RWPE2 (cell line): ENCODE measurements at regions not wholly inside any gene's neighbourhood (a gene's known extent, or its start where the extent isn't known, plus 50 kb on each side); places are given as distances from the start of the nearest gene placed in this dataset.

Experiments used
- ATAC-seq: fragments of 200-7000 bp; cut with Tn5 transposase; 3 replicates; pipeline ENCODE4 v1.9.1; 2021; ENCODE audit warnings: low read depth
- DNase-seq: peaks from one replicate; pipeline ENCODE4 v3.0.0-alpha.2; 2020; ENCODE audit warnings: low spot score
- H3K27ac ChIP-seq: fragments of 450-650 bp; 2 replicates; pipeline ENCODE4 v1.5.1; 2017; ENCODE audit warnings: mild to moderate bottlenecking; ENCODE audit not compliant: poor library complexity, severe bottlenecking
- H3K27me3 ChIP-seq: fragments of 250-450 bp; sonication (Bioruptor Pico); 2 replicates; pipeline ENCODE4 v1.5.1; 2021; ENCODE audit warnings: mild to moderate bottlenecking, moderate library complexity; ENCODE audit not compliant: insufficient read depth, poor library complexity, severe bottlenecking
- H3K36me3 ChIP-seq: fragments of 250-450 bp; sonication (Bioruptor Pico); 2 replicates; pipeline ENCODE4 v1.5.1; 2020; ENCODE audit warnings: low read depth, mild to moderate bottlenecking, moderate library complexity
- H3K4me1 ChIP-seq: fragments of 250-450 bp; sonication (Bioruptor Pico); 2 replicates; pipeline ENCODE4 v1.5.1; 2021; ENCODE audit warnings: mild to moderate bottlenecking, moderate library complexity; ENCODE audit not compliant: insufficient read depth, poor library complexity, severe bottlenecking
- H3K4me3 ChIP-seq: fragments of 250-450 bp; sonication (Bioruptor Pico); 2 replicates; pipeline ENCODE4 v1.5.1; 2021; ENCODE audit warnings: mild to moderate bottlenecking, moderate library complexity; ENCODE audit not compliant: severe bottlenecking
- H3K9me3 ChIP-seq: fragments of 250-450 bp; sonication (Bioruptor Pico); 2 replicates; pipeline ENCODE4 v1.5.1; 2021; ENCODE audit warnings: mild to moderate bottlenecking, moderate library complexity; ENCODE audit not compliant: severe bottlenecking
- TF ChIP-seq, protein P1 (sequence below): fragments of 450-650 bp; IDR thresholded peaks from one replicate; pipeline ENCODE4 v1.5.1; 2017; ENCODE audit warnings: mild to moderate bottlenecking, moderate library complexity; ENCODE audit not compliant: poor library complexity, severe bottlenecking

DNA sequence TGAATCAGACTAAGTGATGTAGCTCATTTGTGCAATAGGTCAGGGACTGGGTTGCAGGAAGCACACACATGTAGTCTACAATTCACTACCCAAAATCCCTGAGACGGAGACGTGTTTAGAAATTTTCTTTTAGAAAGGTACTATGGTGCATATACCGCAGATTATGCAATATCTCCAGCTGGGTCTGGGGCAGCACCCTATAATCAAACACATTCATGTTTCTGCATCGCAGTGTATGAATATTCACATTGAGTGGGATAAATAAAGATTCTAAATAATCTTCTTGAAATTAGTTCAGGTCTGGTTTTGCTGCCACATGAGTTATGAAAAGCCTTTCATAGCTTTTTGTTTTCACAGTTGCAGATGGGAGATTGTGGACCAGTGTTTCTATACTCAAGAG lies 395.7 kb upstream of the FANCL start:
- Histone ChIP-seq H3K36me3 (no peaks in the 10 kb centered on the region), H3K27ac (no peak overlapping the region), H3K27me3 (no peaks in the 10 kb centered on the region), H3K4me3 (no peak overlapping the region), H3K4me1 (peaks cover 32% of the 10 kb centered on the region), H3K9me3 (no peaks in the 10 kb centered on the region)
- TF ChIP-seq, protein P1, sequence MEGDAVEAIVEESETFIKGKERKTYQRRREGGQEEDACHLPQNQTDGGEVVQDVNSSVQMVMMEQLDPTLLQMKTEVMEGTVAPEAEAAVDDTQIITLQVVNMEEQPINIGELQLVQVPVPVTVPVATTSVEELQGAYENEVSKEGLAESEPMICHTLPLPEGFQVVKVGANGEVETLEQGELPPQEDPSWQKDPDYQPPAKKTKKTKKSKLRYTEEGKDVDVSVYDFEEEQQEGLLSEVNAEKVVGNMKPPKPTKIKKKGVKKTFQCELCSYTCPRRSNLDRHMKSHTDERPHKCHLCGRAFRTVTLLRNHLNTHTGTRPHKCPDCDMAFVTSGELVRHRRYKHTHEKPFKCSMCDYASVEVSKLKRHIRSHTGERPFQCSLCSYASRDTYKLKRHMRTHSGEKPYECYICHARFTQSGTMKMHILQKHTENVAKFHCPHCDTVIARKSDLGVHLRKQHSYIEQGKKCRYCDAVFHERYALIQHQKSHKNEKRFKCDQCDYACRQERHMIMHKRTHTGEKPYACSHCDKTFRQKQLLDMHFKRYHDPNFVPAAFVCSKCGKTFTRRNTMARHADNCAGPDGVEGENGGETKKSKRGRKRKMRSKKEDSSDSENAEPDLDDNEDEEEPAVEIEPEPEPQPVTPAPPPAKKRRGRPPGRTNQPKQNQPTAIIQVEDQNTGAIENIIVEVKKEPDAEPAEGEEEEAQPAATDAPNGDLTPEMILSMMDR: no peak
- ATAC-seq (no peak), DNase-seq (no peak)

DNA sequence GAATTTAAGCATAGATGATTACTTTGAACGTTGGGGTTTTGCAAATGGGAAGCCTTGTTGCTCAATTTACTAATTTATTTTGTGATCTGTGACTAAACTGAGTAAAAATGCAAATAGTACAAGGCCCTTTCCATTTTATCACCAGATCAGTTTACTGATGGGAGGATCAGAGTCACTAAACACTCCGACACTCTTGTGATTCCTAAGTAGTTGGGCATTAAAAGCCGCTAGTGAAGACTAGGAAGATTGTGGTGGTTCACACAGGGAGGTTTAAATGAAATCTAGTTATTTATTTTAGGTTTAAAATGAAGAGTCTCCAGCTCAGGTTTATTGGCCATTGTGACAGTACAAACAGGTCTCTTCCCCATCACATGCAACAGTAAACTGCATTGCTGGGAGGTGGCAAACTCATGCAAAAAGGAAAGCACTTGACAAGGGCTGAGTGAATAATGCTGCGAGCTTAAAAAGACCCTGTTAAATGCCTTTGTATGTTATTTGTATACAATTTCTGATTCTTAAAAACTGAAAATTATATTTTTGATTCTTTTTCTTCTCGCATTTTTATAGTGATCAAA lies 394.8 kb upstream of the FANCL start:
- Histone ChIP-seq H3K27me3 (no peaks in the 10 kb centered on the region), H3K36me3 (no peaks in the 10 kb centered on the region), H3K9me3 (no peaks in the 10 kb centered on the region), H3K4me1 (peaks cover 32% of the 10 kb centered on the region), H3K27ac (peak overlapping the region; percentile 80), H3K4me3 (no peak overlapping the region)
- ATAC-seq (no peak), DNase-seq (no peak)
- TF ChIP-seq, protein P1: no peak

DNA sequence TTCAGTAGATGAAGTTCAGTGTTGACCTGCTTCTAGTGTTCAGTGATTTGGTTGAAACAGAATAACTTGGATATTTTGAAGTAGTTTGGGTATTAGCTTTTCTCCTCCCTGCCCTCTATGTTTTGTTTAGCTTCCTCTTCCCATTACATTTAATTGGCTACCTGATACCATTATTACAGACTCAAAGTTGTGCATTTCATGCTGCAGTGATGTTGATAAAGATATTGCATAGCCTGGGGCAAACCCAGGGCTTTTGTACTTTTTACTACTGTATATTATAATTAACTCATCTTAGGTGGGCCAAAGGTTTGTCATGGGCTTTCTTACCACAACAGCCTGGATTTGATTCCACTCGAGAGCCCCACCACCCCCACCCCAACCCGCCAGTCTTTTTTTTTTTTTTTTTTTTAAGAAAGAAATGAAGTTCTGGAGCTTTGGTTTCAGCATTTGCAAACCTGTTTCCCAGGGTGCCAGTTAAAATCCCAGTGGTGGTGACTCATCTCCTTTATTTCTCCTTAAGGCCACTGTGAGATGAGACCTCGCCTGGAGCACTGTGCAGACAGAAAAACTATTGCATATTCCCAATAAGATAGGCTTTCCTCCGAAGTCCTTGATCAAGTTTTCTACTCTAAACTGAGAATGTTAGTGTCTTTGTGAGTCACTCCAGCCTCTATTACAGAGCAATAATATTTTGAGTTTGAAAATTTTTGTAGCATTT lies 393.7 kb upstream of the FANCL start:
- H3K27me3 ChIP-seq: no peaks in the 10 kb centered on the region
- no peaks in the 10 kb centered on the region for H3K36me3 ChIP-seq
- ATAC-seq: peak; percentile 60; the same call in 2 of the 3 replicates
- TF ChIP-seq, protein P1: no peak
- no peaks in the 10 kb centered on the region for H3K9me3 ChIP-seq
- DNase-seq: no peak
- peaks cover 33% of the 10 kb centered on the region for H3K4me1 ChIP-seq
- no peak overlapping the region for H3K4me3 ChIP-seq
- peak overlapping the region; percentile 80 for H3K27ac ChIP-seq

DNA sequence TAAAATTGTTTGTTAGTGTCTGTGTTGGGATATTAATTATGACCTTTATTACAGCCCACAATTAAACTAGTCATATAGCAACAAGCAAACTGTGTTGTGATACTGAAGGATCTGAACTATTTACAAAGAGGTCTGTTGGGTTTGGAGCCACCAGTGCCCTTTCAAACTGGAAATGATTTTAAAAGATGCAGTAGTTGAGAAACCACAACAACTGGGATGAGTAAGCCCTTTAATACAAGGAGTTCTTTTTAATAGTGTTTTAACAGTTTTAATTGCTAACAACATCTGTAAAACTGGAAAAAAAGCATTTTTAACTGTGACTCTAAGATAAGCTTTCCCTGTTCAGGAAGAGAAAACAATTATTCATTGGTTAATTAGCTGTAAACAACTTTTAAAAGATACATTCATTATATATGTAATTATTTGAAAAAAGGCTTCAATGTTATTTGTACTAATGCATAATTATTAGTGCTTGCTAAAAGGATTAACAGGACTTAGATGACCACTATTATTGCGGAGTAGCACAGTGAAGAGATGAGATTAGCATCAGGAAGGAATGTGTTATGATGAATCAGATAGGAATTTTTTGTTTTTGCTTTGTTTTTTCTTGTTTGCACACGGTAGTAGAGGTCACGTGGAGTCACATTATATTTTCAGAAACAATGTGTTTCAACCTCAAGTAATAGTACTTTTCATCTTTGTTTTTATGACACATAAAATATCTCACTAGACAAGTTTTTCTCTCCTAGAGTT lies 392.7 kb upstream of the FANCL start:
- DNase-seq (no peak), ATAC-seq (peak; percentile 89)
- TF ChIP-seq, protein P1: no peak

More for the DNA sequence above, 392.7 kb upstream of the FANCL start:
- Histone ChIP-seq H3K9me3 (no peaks in the 10 kb centered on the region), H3K4me3 (no peak overlapping the region), H3K4me1 (peaks cover 38% of the 10 kb centered on the region), H3K27me3 (no peaks in the 10 kb centered on the region), H3K36me3 (no peaks in the 10 kb centered on the region), H3K27ac (peak overlapping the region; percentile 80)
